Testis (tissue), 2 donors: ENCODE measurements at regions not wholly inside any gene's neighbourhood (a gene's known extent, or its start where the extent isn't known, plus 50 kb on each side); places are given as distances from the start of the nearest gene placed in this dataset.

Experiments
- POLR2A ChIP-seq: fragments of 450-650 bp; IDR thresholded peaks from one replicate; pipeline ENCODE4 v1.6.1; 2017; ENCODE audit warnings: antibody characterized with exemption, mild to moderate bottlenecking, moderate library complexity
- TF ChIP-seq, protein P1 (sequence below), 3 experiments: fragments of 450-650 bp in 2 of 3; fragments of 200-600 bp in 1 of 3; sonication (generic) in 1 of 3; IDR thresholded peaks; one replicate each; pipeline ENCODE4 v1.5.1; 2016 to 2019; ENCODE audit warnings: antibody characterized with exemption in 3 of 3, mild to moderate bottlenecking in 2 of 3, moderate library complexity in 1 of 3

DNA sequence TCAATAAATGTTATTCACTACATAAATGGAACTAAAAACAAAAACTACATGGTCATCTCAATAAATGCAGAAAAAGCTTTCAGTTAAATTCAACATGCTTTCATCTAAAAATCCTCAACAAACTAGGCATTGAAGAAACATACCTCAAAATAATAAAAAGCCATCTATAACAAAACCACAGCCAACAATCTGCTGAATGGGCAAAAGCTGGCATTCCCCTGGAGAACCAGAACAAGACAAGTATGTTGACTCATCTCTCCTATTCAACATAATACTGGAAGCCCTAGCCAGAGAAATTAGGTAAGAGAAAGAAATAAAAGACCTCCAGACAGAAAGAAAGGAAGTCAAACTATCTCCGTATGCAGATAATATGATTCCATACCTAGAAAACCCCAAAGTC is 759.9 kb downstream of the EPHA3 start:
- TF ChIP-seq, protein P1, sequence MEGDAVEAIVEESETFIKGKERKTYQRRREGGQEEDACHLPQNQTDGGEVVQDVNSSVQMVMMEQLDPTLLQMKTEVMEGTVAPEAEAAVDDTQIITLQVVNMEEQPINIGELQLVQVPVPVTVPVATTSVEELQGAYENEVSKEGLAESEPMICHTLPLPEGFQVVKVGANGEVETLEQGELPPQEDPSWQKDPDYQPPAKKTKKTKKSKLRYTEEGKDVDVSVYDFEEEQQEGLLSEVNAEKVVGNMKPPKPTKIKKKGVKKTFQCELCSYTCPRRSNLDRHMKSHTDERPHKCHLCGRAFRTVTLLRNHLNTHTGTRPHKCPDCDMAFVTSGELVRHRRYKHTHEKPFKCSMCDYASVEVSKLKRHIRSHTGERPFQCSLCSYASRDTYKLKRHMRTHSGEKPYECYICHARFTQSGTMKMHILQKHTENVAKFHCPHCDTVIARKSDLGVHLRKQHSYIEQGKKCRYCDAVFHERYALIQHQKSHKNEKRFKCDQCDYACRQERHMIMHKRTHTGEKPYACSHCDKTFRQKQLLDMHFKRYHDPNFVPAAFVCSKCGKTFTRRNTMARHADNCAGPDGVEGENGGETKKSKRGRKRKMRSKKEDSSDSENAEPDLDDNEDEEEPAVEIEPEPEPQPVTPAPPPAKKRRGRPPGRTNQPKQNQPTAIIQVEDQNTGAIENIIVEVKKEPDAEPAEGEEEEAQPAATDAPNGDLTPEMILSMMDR (IDR thresholded peaks at IDR 0.05): no peak
- no peak for TF ChIP-seq POLR2A
